Fibroblast of lung (primary cell): ENCODE measurements at regions not wholly inside any gene's neighbourhood (a gene's known extent, or its start where the extent isn't known, plus 50 kb on each side); places are given as distances from the start of the nearest gene placed in this dataset.

ENCODE experiments used
- EZH2 ChIP-seq: IDR thresholded peaks from 2 replicates; pipeline ENCODE4 v1.5.1; 2012; ENCODE audit warnings: low read length, control low read depth, mild to moderate bottlenecking; ENCODE audit errors: missing control alignments
- TF ChIP-seq, protein P1 (sequence below), 2 donors: IDR thresholded peaks in 1 of 2; conservative IDR thresholded peaks in 1 of 2; 1 replicate in 1 of 2; 2 replicates in 1 of 2; pipeline ENCODE4 v1.5.1; 2011 to 2012; ENCODE audit warnings: low read length in 2 of 2, control low read depth in 1 of 2, inconsistent platforms in 1 of 2, low read depth in 1 of 2, mild to moderate bottlenecking in 1 of 2

DNA sequence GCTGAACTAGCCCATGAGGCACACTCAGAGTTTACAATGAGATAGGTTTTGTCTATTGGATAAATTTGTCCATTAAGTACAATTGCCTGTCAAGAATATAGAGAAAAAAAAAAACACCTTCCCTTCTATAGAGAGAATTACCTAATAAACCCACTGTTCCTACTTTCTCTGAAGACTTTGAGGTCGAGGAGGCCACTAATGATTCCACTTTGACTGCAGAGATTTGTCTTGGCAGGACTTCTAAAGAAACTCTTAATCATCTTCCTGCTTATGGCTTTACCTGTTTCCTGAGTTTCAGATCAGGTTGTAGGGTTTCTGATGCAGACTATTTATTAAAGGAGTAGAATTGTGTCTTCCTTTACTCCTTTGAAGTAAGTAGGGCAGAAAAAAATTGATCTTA is 342.4 kb upstream of the KCNMB2 start:
- TF ChIP-seq, protein P1, sequence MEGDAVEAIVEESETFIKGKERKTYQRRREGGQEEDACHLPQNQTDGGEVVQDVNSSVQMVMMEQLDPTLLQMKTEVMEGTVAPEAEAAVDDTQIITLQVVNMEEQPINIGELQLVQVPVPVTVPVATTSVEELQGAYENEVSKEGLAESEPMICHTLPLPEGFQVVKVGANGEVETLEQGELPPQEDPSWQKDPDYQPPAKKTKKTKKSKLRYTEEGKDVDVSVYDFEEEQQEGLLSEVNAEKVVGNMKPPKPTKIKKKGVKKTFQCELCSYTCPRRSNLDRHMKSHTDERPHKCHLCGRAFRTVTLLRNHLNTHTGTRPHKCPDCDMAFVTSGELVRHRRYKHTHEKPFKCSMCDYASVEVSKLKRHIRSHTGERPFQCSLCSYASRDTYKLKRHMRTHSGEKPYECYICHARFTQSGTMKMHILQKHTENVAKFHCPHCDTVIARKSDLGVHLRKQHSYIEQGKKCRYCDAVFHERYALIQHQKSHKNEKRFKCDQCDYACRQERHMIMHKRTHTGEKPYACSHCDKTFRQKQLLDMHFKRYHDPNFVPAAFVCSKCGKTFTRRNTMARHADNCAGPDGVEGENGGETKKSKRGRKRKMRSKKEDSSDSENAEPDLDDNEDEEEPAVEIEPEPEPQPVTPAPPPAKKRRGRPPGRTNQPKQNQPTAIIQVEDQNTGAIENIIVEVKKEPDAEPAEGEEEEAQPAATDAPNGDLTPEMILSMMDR (conservative IDR thresholded peaks at IDR 0.05 in 1 of 2, IDR thresholded peaks at IDR 0.05 in 1 of 2; ENCODE audit: low read depth in 1 of 2, low read length in 2 of 2): no peak
- no peak for TF ChIP-seq EZH2
